Loucy (cell line): ENCODE measurements at regions not wholly inside any gene's neighbourhood (a gene's known extent, or its start where the extent isn't known, plus 50 kb on each side); places are given as distances from the start of the nearest gene placed in this dataset.

Experiments used
- CTCF ChIP-seq: fragments of 200-600 bp; sonication (generic); conservative IDR thresholded peaks from 2 replicates; pipeline ENCODE4 v1.5.1; 2014; ENCODE audit warnings: mild to moderate bottlenecking, antibody characterized with exemption, low read length
- EZH2phosphoT487 ChIP-seq: fragments of 200-600 bp; IDR thresholded peaks from 2 replicates; pipeline ENCODE4 v1.6.1; 2018; ENCODE audit warnings: antibody characterized with exemption, mild to moderate bottlenecking, moderate library complexity, borderline replicate concordance

GRCh38 chr4:14317351-14317750, 684.9 kb upstream of the CPEB2 start:
- no peak for TF ChIP-seq CTCF
- no peak for TF ChIP-seq EZH2phosphoT487
